Astrocyte (in vitro differentiated cells and primary cell): ENCODE measurements at regions not wholly inside any gene's neighbourhood (a gene's known extent, or its start where the extent isn't known, plus 50 kb on each side); places are given as distances from the start of the nearest gene placed in this dataset.

ENCODE experiments used
- DNase-seq: peaks from one replicate; pipeline ENCODE4 v3.0.0-alpha.2; 2010; ENCODE audit warnings: low read depth
- FAIRE-seq: peaks from 2 replicates; lab custom pipeline; 2011; peaks lifted over from hg19 to GRCh38; lab: Jason Lieb, UNC
- H2AFZ ChIP-seq: 2 replicates; pipeline ENCODE4 v1.6.0; 2012; ENCODE audit warnings: low read depth, low read length, inconsistent platforms
- H3K27ac ChIP-seq: 2 replicates; pipeline ENCODE4 v1.5.1; 2011; ENCODE audit warnings: low read depth, low read length, inconsistent platforms
- H3K27me3 ChIP-seq: 2 replicates; pipeline ENCODE4 v1.6.0; 2011; ENCODE audit warnings: low read length, inconsistent platforms; ENCODE audit not compliant: insufficient read depth
- H3K36me3 ChIP-seq: 2 replicates; pipeline ENCODE4 v1.5.1; 2011; ENCODE audit warnings: low read length, inconsistent platforms; ENCODE audit not compliant: insufficient read depth
- H3K4me1 ChIP-seq: 2 replicates; pipeline ENCODE4 v1.5.1; 2011; ENCODE audit warnings: low read length, inconsistent platforms; ENCODE audit not compliant: insufficient read depth
- H3K4me2 ChIP-seq: 2 replicates; pipeline ENCODE4 v1.6.0; 2012; ENCODE audit warnings: low read length, inconsistent platforms
- H3K4me3 ChIP-seq: 2 replicates; pipeline ENCODE4 v1.5.1; 2011; ENCODE audit warnings: low read depth, mild to moderate bottlenecking, low read length, inconsistent platforms; ENCODE audit not compliant: insufficient read depth
- H3K79me2 ChIP-seq: 2 replicates; pipeline ENCODE4 v1.6.0; 2012; ENCODE audit warnings: mild to moderate bottlenecking, low read length, inconsistent platforms; ENCODE audit not compliant: insufficient read depth
- H3K9ac ChIP-seq: 2 replicates; pipeline ENCODE4 v1.6.0; 2012; ENCODE audit warnings: mild to moderate bottlenecking, low read length, inconsistent platforms
- H3K9me3 ChIP-seq: 2 replicates; pipeline ENCODE4 v1.5.1; 2012; ENCODE audit warnings: low read depth, mild to moderate bottlenecking, low read length, inconsistent platforms; ENCODE audit not compliant: insufficient read depth
- H4K20me1 ChIP-seq: 2 replicates; pipeline ENCODE4 v1.6.0; 2012; ENCODE audit warnings: low read length, inconsistent platforms; ENCODE audit not compliant: insufficient read depth
- H3K27ac Mint-ChIP-seq: one replicate; pipeline ENCODE4 v1.8.0; 2021; ENCODE audit warnings: mild to moderate bottlenecking, mixed read lengths; ENCODE audit not compliant: unreplicated experiment
- H3K27me3 Mint-ChIP-seq: one replicate; pipeline ENCODE4 v1.8.0; 2021; ENCODE audit warnings: low read depth, mixed read lengths; ENCODE audit not compliant: unreplicated experiment
- H3K36me3 Mint-ChIP-seq: one replicate; pipeline ENCODE4 v1.8.0; 2021; ENCODE audit warnings: low read depth, mixed read lengths; ENCODE audit not compliant: unreplicated experiment
- H3K4me1 Mint-ChIP-seq: one replicate; pipeline ENCODE4 v1.8.0; 2021; ENCODE audit warnings: low read depth, mixed read lengths; ENCODE audit not compliant: unreplicated experiment
- H3K4me3 Mint-ChIP-seq: one replicate; pipeline ENCODE4 v1.8.0; 2021; ENCODE audit warnings: mild to moderate bottlenecking, moderate library complexity, mixed read lengths; ENCODE audit not compliant: unreplicated experiment
- H3K9me3 Mint-ChIP-seq: one replicate; pipeline ENCODE4 v1.8.0; 2021; ENCODE audit warnings: mild to moderate bottlenecking, mixed read lengths; ENCODE audit not compliant: unreplicated experiment
- EZH2 ChIP-seq: IDR thresholded peaks from 2 replicates; pipeline ENCODE4 v1.6.1; 2012; ENCODE audit warnings: mild to moderate bottlenecking, low read length, inconsistent platforms; ENCODE audit not compliant: insufficient read depth
- TF ChIP-seq, protein P1 (sequence below): IDR thresholded peaks from 2 replicates; pipeline ENCODE4 v1.5.1; 2011; ENCODE audit warnings: low read depth, mild to moderate bottlenecking, inconsistent platforms, low read length, moderate library complexity; ENCODE audit not compliant: insufficient read depth

DNA sequence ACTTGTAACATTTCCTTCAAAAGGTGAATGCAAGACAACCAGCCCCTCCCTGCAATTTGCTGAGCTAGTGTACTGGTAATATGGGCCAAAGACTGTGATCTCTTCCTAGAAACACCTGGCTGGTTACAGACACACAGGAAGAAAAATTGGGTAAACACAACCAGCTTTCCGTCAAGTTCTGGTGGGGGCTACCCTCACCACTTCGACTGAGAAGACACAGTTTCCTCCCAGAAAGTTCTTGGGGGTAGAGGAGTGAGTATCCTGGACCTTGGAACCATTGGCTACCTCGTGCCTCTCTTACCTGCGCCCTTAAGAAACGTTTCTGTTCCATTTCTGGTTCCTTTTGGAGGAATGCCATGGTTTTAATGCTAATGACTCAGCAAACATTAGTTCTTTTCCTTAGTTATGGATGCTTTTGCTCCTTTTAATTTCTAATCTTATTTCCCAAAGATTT lies 120.9 kb upstream of the DLX2 start:
- no peak for FAIRE-seq
- H3K27me3 Mint-ChIP-seq = peaks cover 8% of the 10 kb centered on the region
- H2AFZ ChIP-seq = no peak overlapping the region

DNA sequence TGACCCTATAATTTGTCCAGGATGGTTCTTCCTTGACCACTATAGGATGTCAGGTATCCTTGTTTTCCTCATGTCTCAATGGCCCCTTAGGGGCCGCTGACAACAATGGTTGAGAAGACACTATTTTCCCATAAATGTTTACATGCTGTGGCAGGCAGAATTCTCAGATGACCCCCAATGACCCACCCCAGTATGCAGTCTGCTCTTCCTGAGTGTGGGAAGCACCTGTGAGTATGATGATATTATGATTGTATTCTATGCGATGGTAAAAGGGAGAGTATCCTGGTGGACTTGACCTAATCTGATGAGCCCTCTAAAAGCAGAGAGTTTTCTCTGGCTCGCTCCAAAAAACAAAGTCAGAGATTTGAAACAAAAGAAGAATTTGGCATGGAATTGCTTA lies 123.1 kb upstream of the DLX2 start:
- H3K36me3 Mint-ChIP-seq = no peaks in the 10 kb centered on the region
- H3K4me1 Mint-ChIP-seq = peaks cover 2% of the 10 kb centered on the region
- Histone ChIP-seq H4K20me1 (no peaks in the 10 kb centered on the region), H3K4me1 (peaks cover under 1% of the 10 kb centered on the region), H3K27ac (no peak overlapping the region), H3K4me2 (no peak overlapping the region), H3K4me3 (no peak overlapping the region), H3K9ac (no peak overlapping the region), H3K79me2 (no peaks in the 10 kb centered on the region), H3K27me3 (no peaks in the 10 kb centered on the region), H3K9me3 (no peaks in the 10 kb centered on the region), H3K36me3 (no peaks in the 10 kb centered on the region), H2AFZ (no peak overlapping the region)
- H3K27ac Mint-ChIP-seq = no peak overlapping the region
- H3K4me3 Mint-ChIP-seq = no peak overlapping the region
- TF ChIP-seq, protein P1, sequence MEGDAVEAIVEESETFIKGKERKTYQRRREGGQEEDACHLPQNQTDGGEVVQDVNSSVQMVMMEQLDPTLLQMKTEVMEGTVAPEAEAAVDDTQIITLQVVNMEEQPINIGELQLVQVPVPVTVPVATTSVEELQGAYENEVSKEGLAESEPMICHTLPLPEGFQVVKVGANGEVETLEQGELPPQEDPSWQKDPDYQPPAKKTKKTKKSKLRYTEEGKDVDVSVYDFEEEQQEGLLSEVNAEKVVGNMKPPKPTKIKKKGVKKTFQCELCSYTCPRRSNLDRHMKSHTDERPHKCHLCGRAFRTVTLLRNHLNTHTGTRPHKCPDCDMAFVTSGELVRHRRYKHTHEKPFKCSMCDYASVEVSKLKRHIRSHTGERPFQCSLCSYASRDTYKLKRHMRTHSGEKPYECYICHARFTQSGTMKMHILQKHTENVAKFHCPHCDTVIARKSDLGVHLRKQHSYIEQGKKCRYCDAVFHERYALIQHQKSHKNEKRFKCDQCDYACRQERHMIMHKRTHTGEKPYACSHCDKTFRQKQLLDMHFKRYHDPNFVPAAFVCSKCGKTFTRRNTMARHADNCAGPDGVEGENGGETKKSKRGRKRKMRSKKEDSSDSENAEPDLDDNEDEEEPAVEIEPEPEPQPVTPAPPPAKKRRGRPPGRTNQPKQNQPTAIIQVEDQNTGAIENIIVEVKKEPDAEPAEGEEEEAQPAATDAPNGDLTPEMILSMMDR = no peak
- no peak for TF ChIP-seq EZH2
- DNase-seq (no peak), FAIRE-seq (no peak)
- H3K27me3 Mint-ChIP-seq = peaks cover 8% of the 10 kb centered on the region
- no peaks in the 10 kb centered on the region for H3K9me3 Mint-ChIP-seq

More for the DNA sequence above, 120.9 kb upstream of the DLX2 start:
- H3K79me2 ChIP-seq = no peaks in the 10 kb centered on the region
- H3K27me3 ChIP-seq = no peaks in the 10 kb centered on the region
- H3K4me1 Mint-ChIP-seq = no peaks in the 10 kb centered on the region
- H3K4me2 ChIP-seq = no peak overlapping the region
- H3K9me3 ChIP-seq = no peaks in the 10 kb centered on the region
- no peak for DNase-seq
- H3K36me3 Mint-ChIP-seq = no peaks in the 10 kb centered on the region
- H4K20me1 ChIP-seq = no peaks in the 10 kb centered on the region
- no peak overlapping the region for H3K4me3 Mint-ChIP-seq
- H3K36me3 ChIP-seq = no peaks in the 10 kb centered on the region
- no peak for TF ChIP-seq EZH2
- TF ChIP-seq, protein P1 = no peak
- H3K27ac Mint-ChIP-seq = no peak overlapping the region
- H3K27ac ChIP-seq = no peak overlapping the region
- no peaks in the 10 kb centered on the region for H3K9me3 Mint-ChIP-seq
- no peak overlapping the region for H3K4me3 ChIP-seq
- no peaks in the 10 kb centered on the region for H3K4me1 ChIP-seq
- H3K9ac ChIP-seq = no peak overlapping the region

DNA sequence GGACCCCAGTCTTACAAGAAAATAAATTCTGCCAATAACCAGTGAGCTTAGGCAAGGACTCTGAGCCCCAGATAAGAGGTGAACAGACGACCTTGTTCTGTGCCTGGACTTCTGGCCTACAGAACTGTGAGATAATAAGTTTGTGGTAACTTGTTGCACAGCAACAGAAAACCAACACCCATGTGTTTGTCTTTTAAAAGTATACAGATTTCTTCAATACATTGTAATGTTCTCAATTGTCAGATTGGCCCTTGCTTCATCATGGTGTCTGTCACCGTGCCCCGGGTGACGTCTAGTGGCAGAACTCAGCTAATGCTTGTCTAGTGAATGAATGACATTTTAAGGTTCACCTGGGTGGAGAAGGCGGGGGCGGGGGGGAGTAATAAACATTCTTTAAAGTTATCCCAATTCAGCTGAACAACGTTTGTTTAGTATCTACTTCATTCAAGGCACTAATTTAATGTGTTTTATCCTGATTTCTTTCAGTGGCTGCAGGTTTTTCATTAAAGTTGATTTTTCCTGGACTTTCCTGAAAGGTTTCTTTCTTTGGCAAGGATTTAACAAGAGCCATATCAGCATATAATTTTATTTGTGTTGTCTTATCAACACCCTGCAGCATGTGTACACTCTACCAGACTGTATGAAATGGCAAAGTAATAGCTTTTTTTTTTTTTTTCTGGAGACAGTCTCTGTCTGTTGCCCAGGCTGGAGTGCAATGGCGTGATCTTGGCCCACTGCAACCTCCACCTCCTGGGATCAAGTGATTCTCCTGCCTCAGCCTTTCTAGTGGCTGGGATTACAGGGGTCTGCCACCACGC lies 123.8 kb upstream of the DLX2 start:
- no peaks in the 10 kb centered on the region for H3K36me3 Mint-ChIP-seq
- H3K4me1 Mint-ChIP-seq = peaks cover 7% of the 10 kb centered on the region
- peaks cover 8% of the 10 kb centered on the region for H3K27me3 Mint-ChIP-seq
- TF ChIP-seq, protein P1 = no peak
- no peak for TF ChIP-seq EZH2
- no peak overlapping the region for H3K4me3 Mint-ChIP-seq
- Histone ChIP-seq H2AFZ (no peak overlapping the region), H3K4me2 (no peak overlapping the region), H3K36me3 (no peaks in the 10 kb centered on the region), H3K27ac (no peak overlapping the region), H3K9me3 (no peaks in the 10 kb centered on the region), H3K27me3 (no peaks in the 10 kb centered on the region), H4K20me1 (no peaks in the 10 kb centered on the region), H3K79me2 (no peaks in the 10 kb centered on the region), H3K9ac (no peak overlapping the region), H3K4me1 (peaks cover 7% of the 10 kb centered on the region), H3K4me3 (no peak overlapping the region)
- no peak for FAIRE-seq
- H3K27ac Mint-ChIP-seq = no peak overlapping the region
- no peak for DNase-seq
- H3K9me3 Mint-ChIP-seq = no peaks in the 10 kb centered on the region
